GM12874 (cell line): ENCODE measurements at regions not wholly inside any gene's neighbourhood (a gene's known extent, or its start where the extent isn't known, plus 50 kb on each side); places are given as distances from the start of the nearest gene placed in this dataset.

Experiments used
- CTCF ChIP-seq: IDR thresholded peaks from 2 replicates; pipeline ENCODE4 v1.5.1; 2011; ENCODE audit warnings: low read depth, mild to moderate bottlenecking, control low read depth, low read length, moderate library complexity; ENCODE audit not compliant: insufficient read depth

DNA sequence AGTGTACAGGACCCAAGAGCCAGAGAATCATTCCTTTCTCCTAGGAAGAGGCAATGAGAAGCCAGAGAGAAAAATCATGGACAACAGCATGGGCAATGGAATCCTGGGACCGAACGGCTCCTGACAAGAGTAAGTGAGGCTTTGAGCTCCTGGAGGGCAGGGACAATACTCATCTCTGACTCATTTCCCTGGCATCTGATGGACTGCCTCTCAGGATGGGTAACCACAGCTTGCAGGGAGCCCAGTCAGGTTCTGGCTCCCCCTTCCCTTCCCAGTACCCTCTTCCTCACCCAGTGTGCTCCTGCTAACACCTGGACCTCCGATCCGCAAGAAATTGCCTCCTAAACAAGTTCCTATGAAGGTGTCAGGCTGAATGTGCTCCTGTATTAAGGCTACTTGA is 51.2 kb upstream of the SORCS3 start:
- TF ChIP-seq CTCF, result no peak
